ENCODE measurements at regions not wholly inside any gene's neighbourhood (a gene's known extent, or its start where the extent isn't known, plus 50 kb on each side); places are given as distances from the start of the nearest gene placed in this dataset.

- no peak for TF ChIP-seq CTCF (IDR thresholded peaks at IDR 0.05; ENCODE audit: control extremely low read depth, extremely low read depth, low read depth, missing control alignments)
- no peak for DNase-seq (ENCODE audit: extremely low spot score)
- POLR2A ChIA-PET, result no interaction called here
- CTCF ChIA-PET, result no interaction called here
These were observed 101.9 kb upstream of the SLC44A1 start for GRCh38 chr9:105142406-105143135.

GRCh38 chr9:105143136-105143430 is 101.4 kb upstream of the SLC44A1 start:
- POLR2A ChIA-PET, result no interaction called here
- CTCF ChIA-PET, result no interaction called here
- TF ChIP-seq CTCF (IDR thresholded peaks at IDR 0.05; ENCODE audit: control extremely low read depth, extremely low read depth, low read depth, missing control alignments), result no peak
- DNase-seq (ENCODE audit: extremely low spot score), result no peak

- no peak for DNase-seq (ENCODE audit: extremely low spot score)
- ChIA-PET POLR2A (no interaction called here), CTCF (no interaction called here)
- no peak for TF ChIP-seq CTCF (IDR thresholded peaks at IDR 0.05; ENCODE audit: control extremely low read depth, extremely low read depth, low read depth, missing control alignments)
These were observed 100.4 kb upstream of the SLC44A1 start for GRCh38 chr9:105144076-105144475.

- POLR2A ChIA-PET, result no interaction called here
- no peak for TF ChIP-seq CTCF (IDR thresholded peaks at IDR 0.05; ENCODE audit: control extremely low read depth, extremely low read depth, low read depth, missing control alignments)
- no peak for DNase-seq (ENCODE audit: extremely low spot score)
- CTCF ChIA-PET, result no interaction called here
These were observed 99.6 kb upstream of the SLC44A1 start for GRCh38 chr9:105144841-105145240.

GRCh38 chr9:105146677-105147076 is 97.8 kb upstream of the SLC44A1 start:
- DNase-seq (ENCODE audit: extremely low spot score), result no peak
- ChIA-PET POLR2A (no interaction called here), CTCF (no interaction called here)
- no peak for TF ChIP-seq CTCF (IDR thresholded peaks at IDR 0.05; ENCODE audit: control extremely low read depth, extremely low read depth, low read depth, missing control alignments)

GRCh38 chr9:105147110-105147871 is 97.2 kb upstream of the SLC44A1 start:
- ChIA-PET CTCF (interaction anchor here (1.3 to 2.0 kb wide), 3 partner anchors 10 to 14 kb away, joined by 3 to 6 read pairs (median 6); no protein-coding TSS in a partner anchor), POLR2A (no interaction called here)
- DNase-seq (ENCODE audit: extremely low spot score), result no peak
- no peak for TF ChIP-seq CTCF (IDR thresholded peaks at IDR 0.05; ENCODE audit: control extremely low read depth, extremely low read depth, low read depth, missing control alignments)

Data from GM10248 (cell line).